Gastroesophageal sphincter (tissue), 3 donors: ENCODE measurements at regions not wholly inside any gene's neighbourhood (a gene's known extent, or its start where the extent isn't known, plus 50 kb on each side); places are given as distances from the start of the nearest gene placed in this dataset.
"Not testable (repeated sequence)": the region's sequence is repeated elsewhere in the genome, so short reads cannot be mapped to it uniquely, and the experiment has no call there.

Experiments
- POLR2A ChIP-seq, 2 donors: fragments of 450-650 bp; IDR thresholded peaks; one replicate each; pipeline ENCODE4 v1.6.1; 2017; ENCODE audit warnings: antibody characterized with exemption in 2 of 2, mild to moderate bottlenecking in 2 of 2, moderate library complexity in 1 of 2
- POLR2AphosphoS5 ChIP-seq: sonication (generic); formaldehyde crosslinking; IDR thresholded peaks from one replicate; pipeline ENCODE4 v1.6.1; 2017; ENCODE audit warnings: antibody characterized with exemption
- TF ChIP-seq, protein P1 (sequence below), 4 experiments: fragments of 200-600 bp in 2 of 4; fragments of 450-650 bp in 2 of 4; sonication (generic) in 1 of 4; IDR thresholded peaks; one replicate each; pipeline ENCODE4 v1.5.1; 2017 to 2019; ENCODE audit warnings: antibody characterized with exemption in 4 of 4, mild to moderate bottlenecking in 2 of 4, moderate library complexity in 2 of 4

DNA sequence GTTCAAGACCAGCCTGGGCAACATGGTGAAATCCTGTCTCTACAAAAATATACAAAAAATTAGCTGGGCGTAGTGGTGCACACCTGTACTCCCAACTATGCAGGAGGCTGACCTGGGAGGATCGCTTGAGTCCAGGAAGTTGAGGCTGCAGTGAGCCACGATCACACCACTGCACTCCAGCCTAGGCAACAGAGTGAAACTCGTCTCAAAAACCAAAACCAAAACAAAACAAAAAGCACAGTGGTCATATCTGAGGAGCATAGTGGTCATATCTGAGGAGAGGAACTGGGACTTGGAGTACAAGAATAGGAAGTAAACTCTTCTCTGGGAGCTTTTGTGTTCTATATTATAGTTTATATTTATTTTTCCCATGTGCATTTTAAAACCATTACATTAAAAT, 275.3 kb upstream of the NOTCH2NLA start:
- TF ChIP-seq POLR2A (IDR thresholded peaks at IDR 0.05); POLR2AphosphoS5: not testable (repeated sequence)
- TF ChIP-seq, protein P1, sequence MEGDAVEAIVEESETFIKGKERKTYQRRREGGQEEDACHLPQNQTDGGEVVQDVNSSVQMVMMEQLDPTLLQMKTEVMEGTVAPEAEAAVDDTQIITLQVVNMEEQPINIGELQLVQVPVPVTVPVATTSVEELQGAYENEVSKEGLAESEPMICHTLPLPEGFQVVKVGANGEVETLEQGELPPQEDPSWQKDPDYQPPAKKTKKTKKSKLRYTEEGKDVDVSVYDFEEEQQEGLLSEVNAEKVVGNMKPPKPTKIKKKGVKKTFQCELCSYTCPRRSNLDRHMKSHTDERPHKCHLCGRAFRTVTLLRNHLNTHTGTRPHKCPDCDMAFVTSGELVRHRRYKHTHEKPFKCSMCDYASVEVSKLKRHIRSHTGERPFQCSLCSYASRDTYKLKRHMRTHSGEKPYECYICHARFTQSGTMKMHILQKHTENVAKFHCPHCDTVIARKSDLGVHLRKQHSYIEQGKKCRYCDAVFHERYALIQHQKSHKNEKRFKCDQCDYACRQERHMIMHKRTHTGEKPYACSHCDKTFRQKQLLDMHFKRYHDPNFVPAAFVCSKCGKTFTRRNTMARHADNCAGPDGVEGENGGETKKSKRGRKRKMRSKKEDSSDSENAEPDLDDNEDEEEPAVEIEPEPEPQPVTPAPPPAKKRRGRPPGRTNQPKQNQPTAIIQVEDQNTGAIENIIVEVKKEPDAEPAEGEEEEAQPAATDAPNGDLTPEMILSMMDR (IDR thresholded peaks at IDR 0.05): not testable (repeated sequence)
